NCI-H526 (cell line): ENCODE measurements at regions not wholly inside any gene's neighbourhood (a gene's known extent, or its start where the extent isn't known, plus 50 kb on each side); places are given as distances from the start of the nearest gene placed in this dataset.

Source experiments
- DNase-seq, 2 experiments: peaks; one replicate each; lab custom pipeline; 2025; lab: John Stamatoyannopoulos, UW

GRCh38 chr9:11722957-11723356, 970.2 kb upstream of the TYRP1 start:
- DNase-seq: no peak

- no peak for DNase-seq
Measured at GRCh38 chr9:11726659-11727058, 966.5 kb upstream of the TYRP1 start.

- no peak for DNase-seq
Measured at GRCh38 chr9:11735391-11735790, 957.8 kb upstream of the TYRP1 start.

- no peak for DNase-seq
Measured at GRCh38 chr9:11742471-11742870, 950.7 kb upstream of the TYRP1 start.

DNA sequence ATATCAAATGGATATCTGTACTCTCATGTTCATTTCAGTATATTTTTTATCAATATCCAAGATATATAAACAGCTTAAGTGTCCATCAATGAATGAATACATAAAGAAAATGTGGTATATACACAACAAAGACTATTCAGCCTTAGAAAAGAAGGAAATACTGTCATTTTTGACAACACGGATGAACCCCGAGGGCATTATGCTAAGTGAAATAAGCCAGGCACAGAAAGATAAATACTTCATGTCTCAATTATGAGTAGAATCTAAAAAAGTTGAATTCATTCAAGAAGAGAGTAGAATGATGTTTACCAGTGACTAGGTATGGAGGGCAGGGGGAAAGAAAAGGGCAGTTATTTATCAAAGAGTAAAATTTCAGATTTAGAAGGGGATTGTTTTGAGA, 949.8 kb upstream of the TYRP1 start:
- no peak for DNase-seq

GRCh38 chr9:11749396-11749795, 943.8 kb upstream of the TYRP1 start:
- DNase-seq: no peak

DNA sequence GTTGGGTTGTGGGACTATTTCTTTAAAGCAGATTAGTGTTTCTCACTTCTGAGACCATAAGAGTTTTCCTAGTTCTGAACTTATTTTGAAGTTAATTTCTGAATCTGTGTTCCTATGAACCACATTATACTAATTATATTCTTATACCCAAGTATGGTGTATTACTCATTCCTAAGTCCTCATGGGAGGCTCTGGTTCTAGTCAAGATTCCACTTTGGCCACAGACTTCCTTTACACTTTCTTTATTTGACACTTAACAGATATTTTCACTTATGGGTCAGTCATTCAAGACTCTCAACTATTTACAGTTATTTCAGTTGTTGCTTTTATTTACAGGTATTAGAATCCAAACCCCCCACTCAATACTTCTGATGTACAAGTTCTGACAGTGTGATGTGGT, 937.2 kb upstream of the TYRP1 start:
- no peak for DNase-seq

- no peak for DNase-seq
Measured at GRCh38 chr9:11757408-11757807, 935.8 kb upstream of the TYRP1 start.

GRCh38 chr9:11758016-11758415, 935.2 kb upstream of the TYRP1 start:
- DNase-seq: no peak

- no peak for DNase-seq
Measured at GRCh38 chr9:11779971-11780370, 913.2 kb upstream of the TYRP1 start.

DNA sequence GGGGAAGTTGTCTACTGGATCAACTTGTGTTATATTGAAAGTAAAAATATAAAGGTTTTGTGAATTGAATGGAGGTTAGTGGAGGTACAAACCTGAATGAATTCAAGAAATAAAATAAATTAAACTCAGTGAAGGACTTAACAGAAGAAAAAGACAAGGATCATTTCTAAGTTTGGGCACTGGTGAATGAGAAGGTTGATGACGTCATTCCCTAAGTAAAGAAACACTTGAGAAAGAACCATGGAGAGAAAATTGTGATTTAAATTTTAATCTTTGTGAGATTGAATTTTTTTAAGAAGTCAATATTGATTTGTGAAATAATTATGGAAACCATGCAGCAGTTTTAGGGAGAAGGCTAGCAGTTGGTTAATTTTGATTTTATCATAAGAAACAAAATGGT, 900.3 kb upstream of the TYRP1 start:
- DNase-seq: no peak

GRCh38 chr9:11794984-11795383, 898.2 kb upstream of the TYRP1 start:
- no peak for DNase-seq

- DNase-seq: no peak
Measured at GRCh38 chr9:11805969-11806368, 887.2 kb upstream of the TYRP1 start.

- DNase-seq: no peak
Measured at GRCh38 chr9:11821306-11821975, 871.7 kb upstream of the TYRP1 start.

GRCh38 chr9:11828201-11828600, 865.0 kb upstream of the TYRP1 start:
- no peak for DNase-seq

- no peak for DNase-seq
Measured at GRCh38 chr9:11833056-11833455, 860.1 kb upstream of the TYRP1 start.

GRCh38 chr9:11868795-11869194, 824.4 kb upstream of the TYRP1 start:
- no peak for DNase-seq

GRCh38 chr9:11871852-11872251, 821.3 kb upstream of the TYRP1 start:
- DNase-seq: no peak

DNA sequence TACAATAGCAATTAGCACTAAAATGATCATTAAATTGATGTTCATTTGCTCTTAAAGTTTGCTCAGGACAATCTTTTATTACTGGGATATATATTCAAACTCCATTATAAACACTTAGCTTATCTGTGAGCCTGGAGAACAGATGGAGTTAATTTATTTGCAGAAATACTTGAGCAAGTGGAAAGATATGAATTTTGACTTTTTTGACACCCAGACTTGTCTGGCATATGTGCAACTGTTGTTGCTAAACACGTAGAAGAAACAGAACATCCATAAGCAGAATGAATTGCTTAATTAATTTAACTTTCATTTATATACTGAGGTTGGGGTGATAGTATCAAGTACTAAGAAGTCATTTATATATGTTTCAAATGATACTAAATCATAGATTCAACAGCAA, 820.7 kb upstream of the TYRP1 start:
- no peak for DNase-seq

DNA sequence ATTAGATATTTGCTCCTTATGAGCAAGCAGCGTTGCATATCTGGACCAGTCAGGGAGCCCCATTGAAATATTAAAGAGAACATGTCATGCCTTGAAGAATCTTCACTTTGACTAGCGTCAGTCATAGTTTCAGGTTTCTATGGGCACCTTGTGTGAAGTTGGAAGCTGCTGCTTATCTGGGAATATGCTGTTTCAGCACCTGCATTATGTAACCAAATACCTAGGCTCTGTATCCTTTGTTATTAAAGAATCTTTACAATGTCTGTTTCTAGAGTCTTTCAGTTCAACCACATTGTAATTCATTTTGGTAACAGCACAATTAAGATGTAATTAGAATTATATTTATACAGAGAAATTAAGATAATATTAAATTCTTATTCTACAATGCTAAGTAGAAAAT, 818.8 kb upstream of the TYRP1 start:
- DNase-seq: no peak

DNA sequence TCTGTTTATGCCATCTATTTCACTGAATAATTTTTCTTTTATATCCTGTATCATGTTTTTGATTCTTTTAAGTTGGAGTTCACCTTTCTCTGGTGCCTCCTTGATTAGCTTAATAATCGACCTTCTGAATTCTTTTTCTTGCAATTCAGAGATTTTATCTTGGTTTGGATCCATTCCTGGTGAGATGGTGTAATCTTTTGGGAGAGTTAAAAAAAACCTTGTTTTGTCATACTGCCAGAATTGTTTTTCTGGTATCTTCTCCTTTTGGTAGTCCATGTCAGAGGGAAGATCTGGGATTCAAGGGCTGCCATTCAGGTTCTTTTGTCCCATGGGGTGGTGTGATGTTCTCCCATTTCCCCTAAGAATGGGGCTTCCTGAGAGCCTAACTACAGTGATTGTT, 800.8 kb upstream of the TYRP1 start:
- no peak for DNase-seq

DNA sequence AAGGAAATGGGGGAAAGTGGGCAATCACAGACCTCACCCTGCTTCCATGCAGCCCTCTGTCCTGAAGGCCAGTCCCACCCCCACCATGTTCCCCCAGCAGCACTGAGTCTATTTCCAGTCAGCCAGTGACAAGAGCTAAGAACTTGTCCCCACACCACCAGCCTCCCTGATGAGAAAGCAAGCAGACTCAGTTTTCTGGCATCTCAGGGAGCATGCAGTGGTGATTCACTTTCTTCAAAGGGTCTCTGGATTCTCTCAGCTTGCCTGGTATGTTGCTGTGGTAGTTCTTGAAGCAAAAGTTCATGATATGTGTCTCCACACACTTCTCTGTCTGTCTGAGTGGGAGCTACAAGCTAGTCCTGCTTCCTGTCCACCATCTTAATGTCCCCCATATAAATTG, 799.9 kb upstream of the TYRP1 start:
- DNase-seq: no peak

DNA sequence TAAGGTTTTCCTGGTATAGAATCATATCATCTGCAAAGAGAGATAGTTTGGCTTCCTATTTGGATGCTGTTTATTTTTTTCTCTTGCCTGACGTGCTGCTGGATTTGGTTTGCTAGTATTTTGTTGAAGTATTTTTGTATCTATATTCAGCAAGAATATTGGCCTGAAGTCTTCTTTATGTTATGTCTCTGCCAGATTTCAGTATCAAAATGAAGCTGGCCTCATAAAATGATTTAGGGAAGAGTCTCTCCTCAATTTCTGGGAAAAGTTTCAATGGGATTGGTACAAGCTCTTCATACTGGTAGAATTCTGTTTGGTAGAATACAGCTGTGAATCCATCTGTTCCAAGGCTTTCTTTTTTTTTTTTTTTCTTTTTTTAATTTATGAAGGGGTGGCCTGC, 799.0 kb upstream of the TYRP1 start:
- no peak for DNase-seq

- no peak for DNase-seq
Measured at GRCh38 chr9:11902610-11903009, 790.6 kb upstream of the TYRP1 start.

GRCh38 chr9:11915699-11916098, 777.5 kb upstream of the TYRP1 start:
- no peak for DNase-seq
